Activated B cell treated with CpG ODN at 0.5 μM for 24 hours (primary cell): ENCODE measurements at regions not wholly inside any gene's neighbourhood (a gene's known extent, or its start where the extent isn't known, plus 50 kb on each side); places are given as distances from the start of the nearest gene placed in this dataset.

ENCODE experiments used
- ATAC-seq: fragments of 200-7000 bp; cut with Tn5 transposase; one replicate; pipeline ENCODE4 v1.10.0; 2021; ENCODE audit warnings: low read depth, mild to moderate bottlenecking, moderate library complexity
- CTCF ChIA-PET: fragments of 350-600 bp; sonication (Branson Sonifier 250); formaldehyde crosslinking; loops from one replicate; lab custom pipeline; 2021; ENCODE audit warnings: antibody characterized with exemption; lab: Charles Lee
- POLR2A ChIA-PET: fragments of 350-600 bp; sonication (Branson Sonifier 250); formaldehyde crosslinking; loops from one replicate; lab custom pipeline; 2021; ENCODE audit warnings: antibody characterized with exemption; lab: Charles Lee
- DNase-seq: peaks from one replicate; pipeline ENCODE4 v3.0.0; 2022
- H3K27ac Mint-ChIP-seq: one replicate; pipeline ENCODE4 v1.8.0; 2020; ENCODE audit warnings: mixed read lengths
- H3K27me3 Mint-ChIP-seq: one replicate; pipeline ENCODE4 v1.8.0; 2021; ENCODE audit warnings: mixed read lengths
- H3K36me3 Mint-ChIP-seq: one replicate; pipeline ENCODE4 v1.8.0; 2021; ENCODE audit warnings: low read depth, mixed read lengths
- H3K4me1 Mint-ChIP-seq: one replicate; pipeline ENCODE4 v1.8.0; 2021; ENCODE audit warnings: mixed read lengths
- H3K4me3 Mint-ChIP-seq: one replicate; pipeline ENCODE4 v1.8.0; 2020; ENCODE audit warnings: mild to moderate bottlenecking, mixed read lengths
- H3K9me3 Mint-ChIP-seq: one replicate; pipeline ENCODE4 v1.8.0; 2020; ENCODE audit warnings: mixed read lengths
- intact Hi-C: fragments of 100-400 bp; cut with micrococcal nuclease; formaldehyde crosslinking; loops from one replicate; pipeline ENCODE4 v1.15.1; 2024
- TF ChIP-seq, protein P1 (sequence below): fragments of 200-600 bp; IDR thresholded peaks from one replicate; pipeline ENCODE4 v1.8.0; 2022; ENCODE audit warnings: antibody characterized with exemption, mild to moderate bottlenecking

DNA sequence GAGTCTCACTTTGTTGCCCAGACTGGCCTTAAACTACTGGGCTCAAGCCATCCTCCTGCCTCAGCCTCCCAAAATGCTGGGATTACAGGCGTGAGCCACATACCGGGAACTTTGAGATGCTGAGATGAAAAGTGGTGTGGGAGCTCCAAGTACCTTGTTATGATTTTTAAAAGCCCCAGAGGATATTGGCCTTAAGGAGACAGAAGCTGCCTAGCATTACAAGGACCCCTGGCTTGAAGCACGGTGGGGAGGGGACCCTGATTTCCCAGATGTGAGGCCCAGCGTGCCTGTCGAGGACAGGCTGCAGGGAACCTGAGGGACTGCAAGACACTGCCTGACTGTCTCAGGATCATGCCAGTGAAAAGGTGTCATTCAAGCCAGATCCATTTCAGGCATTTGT, 75.3 kb upstream of the TIAM2 start:
- Mint-ChIP-seq H3K9me3 (no peaks in the 10 kb centered on the region), H3K4me3 (no peak overlapping the region), H3K27me3 (no peaks in the 10 kb centered on the region), H3K27ac (no peak overlapping the region), H3K36me3 (no peaks in the 10 kb centered on the region), H3K4me1 (peaks cover 9% of the 10 kb centered on the region)
- intact Hi-C loops, result loop anchor here (10.0 kb wide), 1 partner anchor 395 kb away; the partner anchor contains the start of gene TFB1M
- TF ChIP-seq, protein P1, sequence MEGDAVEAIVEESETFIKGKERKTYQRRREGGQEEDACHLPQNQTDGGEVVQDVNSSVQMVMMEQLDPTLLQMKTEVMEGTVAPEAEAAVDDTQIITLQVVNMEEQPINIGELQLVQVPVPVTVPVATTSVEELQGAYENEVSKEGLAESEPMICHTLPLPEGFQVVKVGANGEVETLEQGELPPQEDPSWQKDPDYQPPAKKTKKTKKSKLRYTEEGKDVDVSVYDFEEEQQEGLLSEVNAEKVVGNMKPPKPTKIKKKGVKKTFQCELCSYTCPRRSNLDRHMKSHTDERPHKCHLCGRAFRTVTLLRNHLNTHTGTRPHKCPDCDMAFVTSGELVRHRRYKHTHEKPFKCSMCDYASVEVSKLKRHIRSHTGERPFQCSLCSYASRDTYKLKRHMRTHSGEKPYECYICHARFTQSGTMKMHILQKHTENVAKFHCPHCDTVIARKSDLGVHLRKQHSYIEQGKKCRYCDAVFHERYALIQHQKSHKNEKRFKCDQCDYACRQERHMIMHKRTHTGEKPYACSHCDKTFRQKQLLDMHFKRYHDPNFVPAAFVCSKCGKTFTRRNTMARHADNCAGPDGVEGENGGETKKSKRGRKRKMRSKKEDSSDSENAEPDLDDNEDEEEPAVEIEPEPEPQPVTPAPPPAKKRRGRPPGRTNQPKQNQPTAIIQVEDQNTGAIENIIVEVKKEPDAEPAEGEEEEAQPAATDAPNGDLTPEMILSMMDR, result no peak
- POLR2A ChIA-PET, result no interaction called here
- ATAC-seq, result no peak
- CTCF ChIA-PET, result interaction anchor here (0.6 kb wide), 1 partner anchor 11 kb away, joined by 3 read pairs; no protein-coding TSS in a partner anchor
- DNase-seq, result no peak

DNA sequence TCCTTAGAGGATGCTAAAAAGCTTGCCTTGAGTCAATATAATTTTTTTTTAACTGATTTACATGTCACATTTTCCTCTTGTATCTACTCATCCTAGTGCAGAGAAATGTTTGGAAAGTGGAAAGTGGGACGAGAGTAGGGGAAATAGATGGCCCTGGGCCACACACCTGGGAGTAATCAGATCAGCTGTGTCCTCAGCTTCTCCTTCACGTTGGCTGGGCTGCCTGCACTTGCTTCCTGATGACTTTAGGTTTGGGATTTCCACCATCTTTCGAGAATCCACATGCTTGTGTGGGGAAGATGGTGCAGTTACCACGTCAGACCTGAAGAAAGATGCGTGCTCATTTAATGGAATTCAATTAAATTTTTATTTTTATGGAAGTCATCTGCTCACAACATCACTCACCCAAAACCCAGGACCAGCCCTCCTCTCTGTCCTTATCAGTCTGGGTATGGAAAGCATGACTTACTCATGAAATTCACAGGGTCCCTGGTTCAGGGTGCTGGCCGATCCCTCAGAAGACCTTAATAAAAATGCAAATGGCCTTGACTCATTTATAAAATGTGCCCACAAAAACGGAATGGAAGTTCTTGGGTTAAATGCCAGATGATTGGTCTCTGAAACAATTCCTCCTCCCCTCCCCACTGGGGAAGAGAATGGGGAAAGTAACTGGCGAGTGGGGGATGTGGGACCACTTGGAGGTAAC, 74.5 kb upstream of the TIAM2 start:
- no peaks in the 10 kb centered on the region for H3K9me3 Mint-ChIP-seq
- DNase-seq (no peak), ATAC-seq (no peak)
- no peaks in the 10 kb centered on the region for H3K27me3 Mint-ChIP-seq
- ChIA-PET POLR2A (interaction anchor here (0.6 kb wide), 1 partner anchor 36 kb away, joined by 5 read pairs; no protein-coding TSS in a partner anchor), CTCF (interaction anchor here (0.6 kb wide), 1 partner anchor 12 kb away, joined by 3 read pairs; no protein-coding TSS in a partner anchor)
- H3K4me3 Mint-ChIP-seq, result no peak overlapping the region
- no peaks in the 10 kb centered on the region for H3K36me3 Mint-ChIP-seq
- peaks cover 9% of the 10 kb centered on the region for H3K4me1 Mint-ChIP-seq
- intact Hi-C loops, result loop anchor here (10.0 kb wide), 1 partner anchor 394 kb away; the partner anchor contains the start of gene TFB1M
- H3K27ac Mint-ChIP-seq, result no peak overlapping the region
- TF ChIP-seq, protein P1, result no peak

DNA sequence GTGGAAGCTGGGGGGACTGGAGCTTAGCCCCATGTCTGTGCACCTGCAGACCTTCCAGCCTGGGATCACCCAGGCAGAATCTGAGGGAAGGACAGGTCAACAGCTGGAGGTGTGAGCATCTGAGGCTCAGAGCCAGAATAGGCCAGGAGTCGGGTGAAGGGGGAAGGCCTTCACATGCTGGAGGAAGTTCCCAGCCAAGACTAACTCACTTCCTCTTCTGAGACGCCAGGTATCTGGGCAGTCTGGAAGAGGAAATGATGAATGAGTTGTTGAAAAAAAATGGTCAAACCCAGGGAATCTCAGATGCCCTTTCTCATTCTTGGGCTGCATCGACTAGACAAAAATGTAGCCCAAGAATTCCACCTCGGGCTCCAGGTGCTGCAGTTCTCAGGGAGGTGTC, 73.6 kb upstream of the TIAM2 start:
- intact Hi-C loops, result loop anchor here (10.0 kb wide), 1 partner anchor 393 kb away; the partner anchor contains the start of gene TFB1M
- Mint-ChIP-seq H3K9me3 (no peaks in the 10 kb centered on the region), H3K27ac (no peak overlapping the region)

DNA sequence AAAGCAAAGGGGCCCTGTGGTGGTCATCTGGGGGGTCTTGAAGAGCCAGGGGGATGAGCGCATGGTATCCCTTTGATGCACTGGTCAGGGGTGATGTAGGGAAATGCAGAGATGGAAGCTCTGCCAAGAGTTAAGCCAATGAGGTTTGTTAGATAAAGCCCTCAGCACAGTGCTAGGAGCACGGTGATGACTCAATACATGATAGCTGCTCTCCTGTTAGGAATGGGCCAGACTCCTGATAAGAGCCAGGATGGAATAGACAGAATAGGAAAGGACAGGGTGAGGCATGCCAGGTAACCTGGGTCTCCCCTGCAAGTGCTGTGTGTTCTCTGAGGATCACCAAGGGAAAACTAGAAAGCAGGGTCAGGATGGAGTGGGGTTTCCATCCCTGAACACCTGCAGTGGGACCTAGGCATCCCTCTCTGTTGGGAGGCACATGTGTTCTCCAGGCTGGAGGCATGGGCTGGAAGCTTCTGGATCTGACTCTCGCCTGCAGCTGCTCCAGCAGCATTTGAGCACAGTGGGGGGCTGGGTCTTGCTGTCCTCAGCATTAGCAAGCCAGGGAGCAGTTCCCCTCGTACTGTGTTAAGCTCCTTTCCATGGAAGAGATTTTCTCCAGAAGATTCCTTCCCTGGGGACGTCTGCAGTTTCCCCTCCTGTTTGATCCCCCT, 71.8 kb upstream of the TIAM2 start:
- POLR2A ChIA-PET, result no interaction called here
- intact Hi-C loops, result loop anchor here (10.0 kb wide), 1 partner anchor 391 kb away; the partner anchor contains the start of gene TFB1M
- CTCF ChIA-PET, result no interaction called here
- H3K4me1 Mint-ChIP-seq, result peaks cover 9% of the 10 kb centered on the region
- TF ChIP-seq, protein P1, result no peak
- no peaks in the 10 kb centered on the region for H3K27me3 Mint-ChIP-seq
- H3K9me3 Mint-ChIP-seq, result no peaks in the 10 kb centered on the region
- H3K4me3 Mint-ChIP-seq, result no peak overlapping the region
- H3K27ac Mint-ChIP-seq, result no peak overlapping the region
- no peaks in the 10 kb centered on the region for H3K36me3 Mint-ChIP-seq
- DNase-seq (no peak), ATAC-seq (no peak)

More for the DNA sequence above, 73.6 kb upstream of the TIAM2 start:
- ChIA-PET CTCF (no interaction called here), POLR2A (no interaction called here)
- TF ChIP-seq, protein P1, result no peak
- Mint-ChIP-seq H3K4me1 (peaks cover 9% of the 10 kb centered on the region), H3K36me3 (no peaks in the 10 kb centered on the region), H3K27me3 (no peaks in the 10 kb centered on the region), H3K4me3 (no peak overlapping the region)
- ATAC-seq (peak; percentile 31), DNase-seq (no peak)

DNA sequence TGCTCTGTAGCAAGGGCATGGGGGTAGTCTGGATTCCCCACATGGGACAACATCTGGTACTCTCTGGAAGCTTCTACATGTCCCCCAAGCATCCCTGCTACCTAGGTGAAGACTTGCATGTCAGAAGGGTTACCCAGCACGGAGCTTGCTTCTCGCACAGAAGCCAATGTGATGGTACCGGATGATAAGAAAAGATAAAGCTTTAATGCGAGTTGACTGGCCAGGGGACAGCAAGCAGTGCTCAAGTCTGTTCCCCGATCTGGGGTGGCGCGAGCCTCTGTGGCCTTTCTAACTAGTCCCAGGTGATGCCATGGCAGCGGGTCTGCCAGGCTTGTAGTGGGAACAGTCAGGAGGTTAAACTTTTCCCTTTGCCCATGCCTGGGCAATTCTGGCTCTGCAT, 70.0 kb upstream of the TIAM2 start:
- POLR2A ChIA-PET, result no interaction called here
- H3K27ac Mint-ChIP-seq, result no peak overlapping the region
- H3K4me3 Mint-ChIP-seq, result no peak overlapping the region

More for the DNA sequence above, 70.0 kb upstream of the TIAM2 start:
- no peaks in the 10 kb centered on the region for H3K27me3 Mint-ChIP-seq
- ATAC-seq (no peak), DNase-seq (no peak)
- no peaks in the 10 kb centered on the region for H3K9me3 Mint-ChIP-seq
- H3K36me3 Mint-ChIP-seq, result no peaks in the 10 kb centered on the region
- TF ChIP-seq, protein P1, result no peak
- intact Hi-C loops, result loop anchor here (10.0 kb wide), 1 partner anchor 390 kb away; the partner anchor contains the start of gene TFB1M
- H3K4me1 Mint-ChIP-seq, result peaks cover 11% of the 10 kb centered on the region
- CTCF ChIA-PET, result no interaction called here
